ENCODE measurements at regions not wholly inside any gene's neighbourhood (a gene's known extent, or its start where the extent isn't known, plus 50 kb on each side); places are given as distances from the start of the nearest gene placed in this dataset.

DNA sequence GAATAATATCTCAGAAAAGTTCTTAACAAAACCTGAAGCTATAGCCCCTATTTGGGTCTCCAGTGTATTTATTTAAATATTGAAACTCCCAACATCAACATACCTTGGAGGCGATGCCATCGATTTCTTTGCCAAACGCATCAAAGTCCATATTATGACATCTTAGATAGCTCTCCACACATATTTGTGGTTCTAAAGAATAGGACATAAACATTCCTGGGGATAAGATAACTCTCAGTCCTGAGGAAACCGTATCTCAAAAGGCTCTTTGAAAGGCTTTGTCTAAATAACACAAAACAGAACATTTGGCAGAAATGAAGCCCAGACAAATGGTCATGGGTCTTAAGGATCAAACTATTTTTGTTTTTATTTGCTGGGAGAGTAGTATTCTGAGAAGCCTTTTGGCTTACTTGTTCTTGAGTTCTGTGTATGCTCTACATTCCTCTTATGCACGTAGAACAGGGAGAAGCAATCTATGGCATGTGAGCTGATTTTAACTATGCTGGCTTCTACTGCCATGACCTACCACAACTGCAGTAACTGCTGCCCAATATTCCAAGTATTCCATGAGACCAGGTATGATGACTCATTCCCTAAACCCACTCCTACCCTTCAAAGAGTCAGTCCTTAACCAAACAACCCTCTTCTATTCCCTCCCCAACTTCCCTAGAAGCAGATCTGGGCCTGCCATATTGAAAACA lies 279.0 kb upstream of the ZFHX3 start:
- no peak for DNase-seq

DNA sequence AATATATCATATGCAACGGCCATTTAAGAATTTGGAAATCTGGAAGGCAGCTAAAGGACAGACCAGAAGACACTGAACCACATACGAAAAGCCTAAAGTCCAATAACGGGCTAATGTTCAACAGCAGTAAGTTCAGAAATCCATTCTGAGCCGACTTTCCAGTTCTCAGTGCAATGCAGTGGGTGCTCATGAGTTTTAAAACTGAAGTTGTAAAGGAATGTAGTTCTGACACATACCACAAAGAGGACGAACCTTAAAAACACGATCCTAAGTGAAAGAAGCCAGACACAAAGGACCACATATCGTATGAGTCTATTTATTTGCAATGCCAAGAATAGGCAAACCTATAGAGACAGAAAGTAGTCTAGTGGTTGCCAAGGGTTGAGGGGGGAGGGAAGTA lies 278.3 kb upstream of the ZFHX3 start:
- DNase-seq = no peak

GRCh38 chr16:73323880-73324279 lies 276.0 kb upstream of the ZFHX3 start:
- DNase-seq = no peak

DNA sequence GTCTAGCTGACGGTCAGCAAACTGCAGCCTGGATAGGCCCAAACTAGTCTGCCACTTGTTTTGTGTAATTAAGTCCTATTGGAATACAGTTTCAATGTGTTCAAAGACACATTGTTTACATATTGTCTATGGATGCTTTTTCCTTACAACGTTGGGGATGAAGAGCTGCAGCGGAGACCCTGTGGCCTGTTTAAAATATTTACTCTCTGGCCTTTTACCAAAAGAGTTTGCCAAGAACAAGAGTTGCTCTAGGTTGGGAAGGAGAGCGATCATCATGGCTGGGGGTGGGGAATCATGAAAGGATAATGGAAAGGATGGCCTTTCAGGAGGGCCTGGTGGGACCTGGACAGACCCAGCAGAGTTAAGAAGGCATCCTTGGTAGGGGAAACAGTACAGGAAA lies 274.9 kb upstream of the ZFHX3 start:
- no peak for DNase-seq

- no peak for DNase-seq
Measured at GRCh38 chr16:73321853-73322252, 273.9 kb upstream of the ZFHX3 start.

GRCh38 chr16:73319737-73320136 lies 271.8 kb upstream of the ZFHX3 start:
- no peak for DNase-seq

- no peak for DNase-seq
Measured at GRCh38 chr16:73319261-73319660, 271.3 kb upstream of the ZFHX3 start.

DNA sequence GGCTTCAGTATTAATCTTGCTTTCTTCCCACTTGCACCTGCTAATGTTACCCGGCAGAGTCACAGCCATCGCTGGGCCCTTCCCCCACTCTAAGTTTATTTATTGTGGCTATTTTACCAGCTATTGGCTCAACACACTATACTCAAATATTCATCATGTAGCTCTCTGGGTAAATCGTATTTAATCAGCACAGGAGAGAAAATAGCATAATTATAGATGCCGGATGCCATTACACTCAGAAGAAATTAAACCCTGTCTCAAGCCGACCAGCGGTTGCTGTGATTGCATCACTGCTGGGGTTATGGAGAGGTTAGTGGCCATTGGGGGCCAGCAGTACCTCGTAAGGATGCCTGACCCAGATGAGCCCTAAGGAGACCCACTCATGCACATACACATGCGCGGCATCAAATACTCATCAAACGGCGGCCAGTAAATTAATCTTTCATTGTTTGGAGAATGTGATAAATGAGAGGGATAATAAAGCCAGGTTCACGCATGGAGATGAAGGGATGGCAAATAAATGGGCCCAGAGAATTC lies 269.5 kb upstream of the ZFHX3 start:
- no peak for DNase-seq

DNA sequence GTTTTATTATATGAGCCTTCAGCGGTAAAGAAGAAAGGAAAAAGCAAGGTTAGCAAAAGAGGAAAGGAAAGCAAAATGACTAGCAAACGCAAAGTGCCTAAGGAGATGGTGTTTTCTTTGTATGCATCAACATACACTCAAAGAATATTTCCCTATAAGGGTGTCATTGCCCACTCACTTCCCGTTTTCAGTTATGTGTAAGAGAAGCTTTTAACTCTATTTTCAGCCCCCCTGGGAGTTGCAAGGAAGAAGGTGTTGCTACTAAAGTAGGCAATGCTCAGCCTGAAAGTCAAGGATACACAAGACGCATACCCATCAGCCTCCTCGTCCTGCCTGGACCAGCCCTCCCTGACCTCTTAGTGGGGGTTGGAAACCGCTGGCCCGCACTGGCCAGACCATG lies 267.7 kb upstream of the ZFHX3 start:
- DNase-seq = no peak

GRCh38 chr16:73313950-73314349 lies 266.0 kb upstream of the ZFHX3 start:
- DNase-seq = no peak

GRCh38 chr16:73311857-73312723 lies 264.2 kb upstream of the ZFHX3 start:
- DNase-seq = no peak

- DNase-seq = no peak
Measured at GRCh38 chr16:73308771-73309170, 260.8 kb upstream of the ZFHX3 start.

GRCh38 chr16:73306901-73307413 lies 259.0 kb upstream of the ZFHX3 start:
- no peak for DNase-seq

GRCh38 chr16:73304008-73304774 lies 256.3 kb upstream of the ZFHX3 start:
- DNase-seq = no peak

DNA sequence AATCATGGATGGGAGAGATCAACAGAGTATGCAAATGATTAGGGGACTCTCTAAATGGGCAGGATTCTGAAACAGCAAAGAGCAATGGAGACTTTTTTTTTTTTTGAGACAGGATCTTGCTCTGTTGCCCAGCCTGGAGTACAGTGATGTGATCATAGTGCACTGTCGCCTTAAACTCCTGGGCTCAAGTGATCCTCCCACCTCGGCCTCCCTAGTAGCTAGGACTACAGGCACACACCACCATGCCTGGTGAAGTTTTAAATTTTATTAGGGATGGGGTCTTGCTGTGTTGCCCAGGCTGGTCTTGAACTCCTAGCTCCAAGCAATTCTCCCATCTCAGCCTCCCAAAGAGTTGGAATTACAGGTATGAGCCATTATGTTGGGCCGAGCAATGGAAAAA lies 255.0 kb upstream of the ZFHX3 start:
- no peak for DNase-seq

- no peak for DNase-seq
Measured at GRCh38 chr16:73301984-73302383, 254.1 kb upstream of the ZFHX3 start.

GRCh38 chr16:73299346-73299745 lies 251.4 kb upstream of the ZFHX3 start:
- no peak for DNase-seq

DNA sequence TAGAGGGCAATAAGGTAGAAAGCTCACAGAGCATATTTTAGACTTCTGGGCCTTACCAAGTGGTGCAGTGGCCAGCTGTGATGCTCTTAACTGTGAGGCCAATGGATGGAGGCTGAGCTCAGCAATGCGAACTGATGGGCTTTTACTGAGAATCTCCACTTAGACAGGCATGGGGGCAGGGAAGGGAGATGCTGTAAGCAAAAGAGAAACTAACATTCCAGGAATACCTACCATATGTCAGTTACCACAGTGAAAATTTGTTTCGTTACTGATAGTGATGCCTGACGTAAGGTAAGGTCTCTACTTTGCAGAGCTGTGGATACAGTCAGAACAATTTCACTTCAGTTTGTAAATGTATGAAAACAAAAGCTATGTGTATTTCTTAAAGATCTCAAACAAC lies 250.6 kb upstream of the ZFHX3 start:
- DNase-seq = no peak

GRCh38 chr16:73290258-73290657 lies 242.3 kb upstream of the ZFHX3 start:
- no peak for DNase-seq

- no peak for DNase-seq
Measured at GRCh38 chr16:73289232-73289631, 241.3 kb upstream of the ZFHX3 start.

DNA sequence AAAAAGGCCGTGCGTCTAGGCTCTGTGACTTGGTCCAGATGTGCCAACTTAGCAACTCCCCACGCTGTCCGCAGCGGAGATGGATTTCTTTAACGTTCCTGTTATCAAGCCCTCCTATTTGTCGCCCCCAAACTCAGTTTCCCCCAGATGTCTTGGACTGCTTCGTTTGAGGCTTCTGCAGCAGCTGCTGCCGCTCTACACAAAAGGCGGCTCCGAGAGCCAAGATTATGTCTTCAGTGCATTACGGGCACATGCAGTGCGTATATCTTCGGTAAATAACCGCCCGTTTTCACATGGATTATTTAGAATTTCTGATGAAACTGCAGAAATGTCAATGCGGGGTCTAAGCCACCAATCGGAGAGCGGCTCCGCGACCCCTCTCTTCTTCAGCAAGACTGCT lies 240.6 kb upstream of the ZFHX3 start:
- no peak for DNase-seq

GRCh38 chr16:73287859-73288405 lies 240.0 kb upstream of the ZFHX3 start:
- DNase-seq = no peak
